ENCODE measurements at regions not wholly inside any gene's neighbourhood (a gene's known extent, or its start where the extent isn't known, plus 50 kb on each side); places are given as distances from the start of the nearest gene placed in this dataset.

- H3K4me3 ChIP-seq (ENCODE audit: low read depth, low read length), result no peak overlapping the region
- DNase-seq (ENCODE audit: low read depth), result no peak
- TF ChIP-seq CTCF (IDR thresholded peaks at IDR 0.05; ENCODE audit: control insufficient read depth, extremely low read depth, insufficient read depth), result no peak
These were observed 881.5 kb downstream of the C6orf118 start for GRCh38 chr6:164427728-164428402.

- H3K4me3 ChIP-seq (ENCODE audit: low read depth, low read length), result no peak overlapping the region
- DNase-seq (ENCODE audit: low read depth), result no peak
- TF ChIP-seq CTCF (IDR thresholded peaks at IDR 0.05; ENCODE audit: control insufficient read depth, extremely low read depth, insufficient read depth), result no peak
These were observed 884.9 kb downstream of the C6orf118 start for GRCh38 chr6:164424489-164424888.

GRCh38 chr6:164419099-164419498 is 890.3 kb downstream of the C6orf118 start:
- no peak overlapping the region for H3K4me3 ChIP-seq (ENCODE audit: low read depth, low read length)
- DNase-seq (ENCODE audit: low read depth), result no peak
- no peak for TF ChIP-seq CTCF (IDR thresholded peaks at IDR 0.05; ENCODE audit: control insufficient read depth, extremely low read depth, insufficient read depth)

GRCh38 chr6:164418262-164418588 is 891.2 kb downstream of the C6orf118 start:
- no peak overlapping the region for H3K4me3 ChIP-seq (ENCODE audit: low read depth, low read length)
- TF ChIP-seq CTCF (IDR thresholded peaks at IDR 0.05; ENCODE audit: control insufficient read depth, extremely low read depth, insufficient read depth), result no peak
- no peak for DNase-seq (ENCODE audit: low read depth)

GRCh38 chr6:164417537-164418261 is 891.7 kb downstream of the C6orf118 start:
- no peak for TF ChIP-seq CTCF (IDR thresholded peaks at IDR 0.05; ENCODE audit: control insufficient read depth, extremely low read depth, insufficient read depth)
- DNase-seq (ENCODE audit: low read depth), result no peak
- H3K4me3 ChIP-seq (ENCODE audit: low read depth, low read length), result no peak overlapping the region

- H3K4me3 ChIP-seq (ENCODE audit: low read depth, low read length), result no peak overlapping the region
- TF ChIP-seq CTCF (IDR thresholded peaks at IDR 0.05; ENCODE audit: control insufficient read depth, extremely low read depth, insufficient read depth), result no peak
- no peak for DNase-seq (ENCODE audit: low read depth)
These were observed 893.4 kb downstream of the C6orf118 start for GRCh38 chr6:164415832-164416563.
